HepG2 (cell line): ENCODE measurements at regions not wholly inside any gene's neighbourhood (a gene's known extent, or its start where the extent isn't known, plus 50 kb on each side); places are given as distances from the start of the nearest gene placed in this dataset.
"Not testable (repeated sequence)": the region's sequence is repeated elsewhere in the genome, so short reads cannot be mapped to it uniquely, and the experiment has no call there.

Experiments used
- ATAC-seq: fragments of 200-7000 bp; cut with Tn5 transposase; 3 replicates; pipeline ENCODE4 v1.9.1; 2020; ENCODE audit warnings: mild to moderate bottlenecking, moderate library complexity
- BruUV-seq: library from RNA; stranded (reverse); fragments of 400-500 nt; replicated peaks from 2 replicates; lab custom pipeline; 2021; lab: Mats Ljungman, UMichigan
- CTCF ChIA-PET: fragments of 300-600 bp; formaldehyde crosslinking; extraction: SDS; loops from one replicate; lab custom pipeline; 2021; ENCODE audit warnings: low total read pairs, inconsistent platforms, low intra/inter-chr PET ratio; lab: Yijun Ruan, JAX
- POLR2A ChIA-PET: fragments of 350-600 bp; sonication (Branson Sonifier 250); formaldehyde crosslinking; loops from one replicate; lab custom pipeline; 2020; ENCODE audit warnings: antibody characterized with exemption, inconsistent platforms; lab: Yijun Ruan, JAX
- DNase-seq: peaks from one replicate; pipeline ENCODE4 v3.0.0-alpha.2; 2015; ENCODE audit warnings: low spot score
- FAIRE-seq: peaks from 3 replicates; lab custom pipeline; 2011; peaks lifted over from hg19 to GRCh38; lab: Jason Lieb, UNC
- H2AFZ ChIP-seq: one replicate; pipeline ENCODE4 v1.6.1; 2011; ENCODE audit warnings: low read length, inconsistent platforms
- H3K27ac ChIP-seq: fragments of 300-600 bp; 3 replicates; pipeline ENCODE4 v1.8.0; 2011; ENCODE audit warnings: mixed run types, mild to moderate bottlenecking, mixed read lengths, low read length, inconsistent platforms; ENCODE audit not compliant: insufficient read depth; ENCODE audit errors: extremely low read length
- H3K27me3 ChIP-seq, 2 experiments: fragments of 200-600 bp in 1 of 2; 2 replicates in 1 of 2; 3 replicates in 1 of 2; pipeline versions ENCODE4 v1.6.0 to v1.8.0; 2011; ENCODE audit warnings: low read length in 2 of 2, mild to moderate bottlenecking in 2 of 2, moderate library complexity in 2 of 2, inconsistent platforms in 1 of 2; ENCODE audit not compliant: insufficient read depth in 2 of 2, control insufficient read depth in 1 of 2
- H3K36me3 ChIP-seq, 2 experiments: fragments of 200-600 bp in 1 of 2; replicated peaks in 1 of 2; 2 replicates in 1 of 2; 3 replicates in 1 of 2; pipeline versions ENCODE4 v1.5.1 to v1.8.0; 2011; ENCODE audit warnings: low read length in 2 of 2, inconsistent platforms in 1 of 2; ENCODE audit not compliant: insufficient read depth in 2 of 2, control insufficient read depth in 1 of 2
- H3K4me1 ChIP-seq: 2 replicates; pipeline ENCODE4 v1.5.1; 2012; ENCODE audit warnings: low read length, inconsistent platforms; ENCODE audit not compliant: insufficient read depth
- H3K4me2 ChIP-seq: 2 replicates; pipeline ENCODE4 v1.6.0; 2011; ENCODE audit warnings: low read depth, low read length, inconsistent platforms
- H3K4me3 ChIP-seq, 3 experiments: fragments of 200-600 bp in 1 of 3; sonication (generic), shearing (Covaris generic) in 1 of 3; replicated peaks in 1 of 3; 2 replicates each; pipeline ENCODE4 v1.5.1; 2011 to 2016; ENCODE audit warnings: low read length in 3 of 3, inconsistent platforms in 2 of 3, low read depth in 2 of 3, mild to moderate bottlenecking in 2 of 3, control low read depth in 1 of 3, mixed read lengths in 1 of 3; ENCODE audit not compliant: insufficient read depth in 1 of 3
- H3K79me2 ChIP-seq: one replicate; pipeline ENCODE4 v1.6.1; 2011; ENCODE audit warnings: low read length, inconsistent platforms; ENCODE audit not compliant: insufficient read depth
- H3K9ac ChIP-seq: 2 replicates; pipeline ENCODE4 v1.6.0; 2011; ENCODE audit warnings: mild to moderate bottlenecking, low read depth, low read length, inconsistent platforms; ENCODE audit not compliant: insufficient read depth
- H3K9me3 ChIP-seq: 2 replicates; pipeline ENCODE4 v1.5.1; 2012; ENCODE audit warnings: mild to moderate bottlenecking, low read length
- H4K20me1 ChIP-seq: 2 replicates; pipeline ENCODE4 v1.6.0; 2011; ENCODE audit warnings: inconsistent platforms, mild to moderate bottlenecking, low read length, moderate library complexity; ENCODE audit not compliant: insufficient read depth
- ATRX ChIP-seq: sonication (generic); formaldehyde crosslinking; IDR thresholded peaks from 2 replicates; pipeline ENCODE4 v1.4.0; 2020; ENCODE audit warnings: missing genetic modification reagents, borderline replicate concordance
- SCMH1 ChIP-seq: sonication (generic); formaldehyde crosslinking; IDR thresholded peaks from 2 replicates; pipeline ENCODE4 v1.9.0; 2021; ENCODE audit warnings: missing genetic modification reagents, mild to moderate bottlenecking, borderline replicate concordance
- ZBTB7B ChIP-seq: sonication (generic); formaldehyde crosslinking; IDR thresholded peaks from 2 replicates; pipeline ENCODE4 v1.4.0; 2020; ENCODE audit warnings: missing genetic modification reagents
- ZNF512 ChIP-seq: sonication (generic); formaldehyde crosslinking; IDR thresholded peaks from 2 replicates; pipeline ENCODE4 v1.4.0; 2020; ENCODE audit warnings: mild to moderate bottlenecking, missing genetic modification reagents
- WGBS: methylation state at CpG from one replicate; pipeline ENCODE4 v1.1.6; 2017; ENCODE audit warnings: low lambda C conversion rate; 5-methylcytosine and 5-hydroxymethylcytosine counted together
- in situ Hi-C: cut with HindIII; loops from 2 replicates; pipeline ENCODE4 v1.10.0; 2017; ENCODE audit warnings: low pct_unique_long_range_greater_than_20kb; ENCODE audit not compliant: extremely low pct_ligation_motif_present
- intact Hi-C: fragments of 100-400 bp; cut with micrococcal nuclease; formaldehyde crosslinking; loops from one replicate; pipeline ENCODE4 v1.10.0; 2022; ENCODE audit not compliant: unreplicated experiment
- TF ChIP-seq, protein P1 (sequence below): sonication (generic); formaldehyde crosslinking; IDR thresholded peaks from 2 replicates; pipeline ENCODE4 v1.4.0; 2020; ENCODE audit warnings: mild to moderate bottlenecking, low read depth, missing genetic modification reagents

DNA sequence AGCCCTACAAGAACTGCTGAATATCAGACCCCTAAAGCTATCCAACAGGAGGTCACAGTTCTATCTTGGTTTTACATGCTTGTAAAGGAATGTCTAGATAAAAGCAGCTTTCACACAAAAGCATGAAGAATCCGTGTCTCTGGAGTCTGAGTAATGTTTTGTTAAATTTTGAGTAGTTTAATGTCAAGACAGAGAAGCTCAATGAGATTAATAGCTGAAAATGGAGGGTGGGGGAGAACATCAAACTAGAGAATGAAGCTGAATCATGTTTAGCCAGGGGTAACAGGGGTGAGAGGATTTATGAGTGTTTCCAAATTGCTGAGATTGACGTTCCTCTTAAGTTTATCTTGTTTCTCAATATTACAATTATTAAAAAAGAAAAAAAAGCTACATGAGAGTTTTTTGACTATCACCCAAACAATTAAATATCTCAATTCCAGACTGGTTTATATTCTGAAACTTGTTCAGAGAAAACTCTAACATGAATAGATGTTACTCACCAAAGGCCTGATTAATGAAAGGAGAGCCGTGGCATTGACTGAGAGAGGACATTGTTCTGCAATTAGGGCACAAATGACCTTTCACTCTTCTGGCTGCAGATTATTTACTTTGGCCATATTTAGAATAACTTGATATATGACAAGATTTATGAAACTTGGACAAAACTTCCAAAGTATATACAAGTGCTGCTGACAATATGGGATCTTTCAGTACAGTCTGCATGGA lies 266.4 kb upstream of the ETAA1 start:
- Histone ChIP-seq H3K79me2 (no peaks in the 10 kb centered on the region), H3K4me3 (no peak overlapping the region), H4K20me1 (no peaks in the 10 kb centered on the region), H3K27ac (no peak overlapping the region), H3K4me2 (no peak overlapping the region), H3K9ac (no peak overlapping the region), H3K4me1 (no peaks in the 10 kb centered on the region), H2AFZ (no peak overlapping the region), H3K36me3 (no peaks in the 10 kb centered on the region), H3K9me3 (peaks cover 66% of the 10 kb centered on the region), H3K27me3 (no peaks in the 10 kb centered on the region)
- ChIA-PET CTCF (no interaction called here), POLR2A (no interaction called here)
- WGBS: 20% methylated on average over 3 of the region's 3 CpGs
- ATAC-seq (no peak), FAIRE-seq (no peak), DNase-seq (no peak)
- TF ChIP-seq, protein P1, sequence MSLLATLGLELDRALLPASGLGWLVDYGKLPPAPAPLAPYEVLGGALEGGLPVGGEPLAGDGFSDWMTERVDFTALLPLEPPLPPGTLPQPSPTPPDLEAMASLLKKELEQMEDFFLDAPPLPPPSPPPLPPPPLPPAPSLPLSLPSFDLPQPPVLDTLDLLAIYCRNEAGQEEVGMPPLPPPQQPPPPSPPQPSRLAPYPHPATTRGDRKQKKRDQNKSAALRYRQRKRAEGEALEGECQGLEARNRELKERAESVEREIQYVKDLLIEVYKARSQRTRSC (CRISPR knock-in tag): no peak
- TF ChIP-seq ZNF512 (CRISPR knock-in tag): no peak
- TF ChIP-seq ATRX (CRISPR knock-in tag): no peak
- TF ChIP-seq ZBTB7B (CRISPR knock-in tag): no peak
- intact Hi-C loops: no loop called here
- no TSS peak for BruUV-seq
- in situ Hi-C loops: no loop called here

DNA sequence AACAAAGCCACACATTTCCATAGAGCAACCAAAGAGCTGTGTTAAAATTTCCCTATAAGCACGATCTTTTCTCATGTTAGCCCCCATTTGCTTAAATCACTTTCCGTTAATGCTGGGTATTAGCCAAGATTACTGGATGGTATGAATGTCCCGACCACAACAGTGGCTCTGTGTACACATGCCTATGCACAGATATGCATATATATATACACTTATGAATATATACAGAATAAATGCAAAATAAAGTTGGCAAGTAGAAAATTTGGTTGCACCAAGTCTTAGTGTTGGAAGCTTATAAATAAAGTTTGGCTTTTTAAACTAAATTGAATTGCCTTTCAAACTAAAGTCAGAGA lies 265.9 kb upstream of the ETAA1 start:
- DNase-seq (no peak), FAIRE-seq (no peak), ATAC-seq (no peak)
- TF ChIP-seq SCMH1 (CRISPR knock-in tag): no peak
- POLR2A ChIA-PET: no interaction called here
- WGBS: 22% methylated on average over 3 of the region's 3 CpGs
- Histone ChIP-seq H3K79me2 (no peaks in the 10 kb centered on the region), H3K4me2 (no peak overlapping the region), H3K27me3 (no peaks in the 10 kb centered on the region), H4K20me1 (no peaks in the 10 kb centered on the region), H3K9ac (no peak overlapping the region), H3K27ac (no peak overlapping the region), H2AFZ (no peak overlapping the region), H3K9me3 (peaks cover 62% of the 10 kb centered on the region), H3K4me3 (no peak overlapping the region), H3K4me1 (no peaks in the 10 kb centered on the region), H3K36me3 (no peaks in the 10 kb centered on the region)
- in situ Hi-C loops (no loop called here), intact Hi-C loops (no loop called here)
- BruUV-seq: no TSS peak
- CTCF ChIA-PET: no interaction called here

- BruUV-seq, H3K79me2 ChIP-seq, H2AFZ ChIP-seq, in situ Hi-C loops, DNase-seq, H3K4me1 ChIP-seq, POLR2A ChIA-PET, FAIRE-seq, H3K27me3 ChIP-seq, H3K9ac ChIP-seq, H3K4me3 ChIP-seq, ATAC-seq, intact Hi-C loops, H3K36me3 ChIP-seq, H3K4me2 ChIP-seq, H3K27ac ChIP-seq, H4K20me1 ChIP-seq, CTCF ChIA-PET: not testable (repeated sequence)
- WGBS: 68% methylated on average over 2 of the region's 2 CpGs
- H3K9me3 ChIP-seq: peaks cover 53% of the 10 kb centered on the region
These were observed 264.6 kb upstream of the ETAA1 start for GRCh38 chr2:67132441-67132940.
